ENCODE measurements at regions not wholly inside any gene's neighbourhood (a gene's known extent, or its start where the extent isn't known, plus 50 kb on each side); places are given as distances from the start of the nearest gene placed in this dataset.

DNA sequence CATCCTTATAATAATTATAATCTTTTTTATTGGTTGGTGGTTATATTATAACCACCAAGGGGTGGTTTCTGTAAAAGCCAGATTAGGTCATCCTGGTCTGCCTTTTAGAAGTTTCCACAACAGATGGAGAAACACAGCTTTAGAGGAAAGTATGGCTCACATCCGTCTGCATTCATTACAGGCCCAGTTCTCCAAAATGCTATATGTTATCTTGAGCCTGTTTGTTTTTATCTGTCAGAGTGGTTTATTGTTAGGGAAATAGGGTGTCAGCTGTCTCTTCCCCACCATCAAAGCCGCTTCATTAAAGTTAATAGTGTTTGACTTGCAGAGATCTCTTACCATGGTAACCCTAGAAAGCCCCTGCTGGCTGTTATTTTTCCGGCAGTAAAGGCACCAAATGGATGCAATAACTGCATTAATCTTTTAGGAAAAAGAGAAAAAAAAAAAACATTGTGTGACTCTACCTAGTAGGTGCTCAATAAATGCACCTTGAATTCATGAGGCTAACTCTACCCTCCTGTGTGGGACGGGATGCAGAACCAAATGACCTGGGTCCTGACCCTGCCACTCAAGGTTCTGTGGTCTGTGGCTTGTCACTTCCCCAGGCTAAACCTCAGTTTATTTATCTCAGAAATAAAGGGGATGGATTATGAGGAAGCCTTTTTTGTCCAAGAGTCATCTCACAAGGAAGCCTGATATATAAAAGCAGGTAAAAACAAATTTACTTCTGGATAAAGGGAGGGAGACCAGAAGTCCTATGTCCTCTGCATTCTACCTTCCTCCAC lies 118.3 kb downstream of the WT1 start:
- TF ChIP-seq, protein P1, sequence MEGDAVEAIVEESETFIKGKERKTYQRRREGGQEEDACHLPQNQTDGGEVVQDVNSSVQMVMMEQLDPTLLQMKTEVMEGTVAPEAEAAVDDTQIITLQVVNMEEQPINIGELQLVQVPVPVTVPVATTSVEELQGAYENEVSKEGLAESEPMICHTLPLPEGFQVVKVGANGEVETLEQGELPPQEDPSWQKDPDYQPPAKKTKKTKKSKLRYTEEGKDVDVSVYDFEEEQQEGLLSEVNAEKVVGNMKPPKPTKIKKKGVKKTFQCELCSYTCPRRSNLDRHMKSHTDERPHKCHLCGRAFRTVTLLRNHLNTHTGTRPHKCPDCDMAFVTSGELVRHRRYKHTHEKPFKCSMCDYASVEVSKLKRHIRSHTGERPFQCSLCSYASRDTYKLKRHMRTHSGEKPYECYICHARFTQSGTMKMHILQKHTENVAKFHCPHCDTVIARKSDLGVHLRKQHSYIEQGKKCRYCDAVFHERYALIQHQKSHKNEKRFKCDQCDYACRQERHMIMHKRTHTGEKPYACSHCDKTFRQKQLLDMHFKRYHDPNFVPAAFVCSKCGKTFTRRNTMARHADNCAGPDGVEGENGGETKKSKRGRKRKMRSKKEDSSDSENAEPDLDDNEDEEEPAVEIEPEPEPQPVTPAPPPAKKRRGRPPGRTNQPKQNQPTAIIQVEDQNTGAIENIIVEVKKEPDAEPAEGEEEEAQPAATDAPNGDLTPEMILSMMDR (IDR thresholded peaks at IDR 0.05; ENCODE audit: control insufficient read depth, extremely low read depth, insufficient read depth) = no peak
- H3K4me3 ChIP-seq (ENCODE audit: low read depth, low read length) = no peak overlapping the region
- no peak for DNase-seq (ENCODE audit: low read depth)

DNA sequence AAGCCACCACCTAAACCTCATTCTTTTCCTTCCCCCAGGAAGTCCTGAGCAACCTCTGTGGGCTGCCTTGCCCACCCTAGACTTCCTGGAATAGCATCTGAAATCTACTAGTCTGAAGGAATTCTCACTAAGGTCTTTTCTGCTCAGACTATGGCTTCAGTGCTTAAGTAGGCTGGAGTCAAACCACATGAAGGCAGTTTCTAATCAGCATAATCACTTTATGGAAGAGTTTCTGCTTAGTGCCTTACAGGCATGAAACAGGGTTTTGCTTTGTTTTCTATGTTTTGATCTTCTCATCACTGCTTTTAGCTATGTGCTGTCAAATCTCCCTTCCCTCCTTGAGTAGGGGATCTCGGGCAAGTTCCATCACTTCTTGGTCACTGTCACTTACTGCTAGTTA lies 117.7 kb downstream of the WT1 start:
- H3K4me3 ChIP-seq (ENCODE audit: low read depth, low read length) = no peak overlapping the region
- TF ChIP-seq, protein P1 (IDR thresholded peaks at IDR 0.05; ENCODE audit: control insufficient read depth, extremely low read depth, insufficient read depth) = no peak
- no peak for DNase-seq (ENCODE audit: low read depth)

- no peak for DNase-seq (ENCODE audit: low read depth)
- TF ChIP-seq, protein P1 (IDR thresholded peaks at IDR 0.05; ENCODE audit: control insufficient read depth, extremely low read depth, insufficient read depth) = no peak
- no peak overlapping the region for H3K4me3 ChIP-seq (ENCODE audit: low read depth, low read length)
Measured at GRCh38 chr11:32318071-32319055, 117.0 kb downstream of the WT1 start.

- no peak for DNase-seq (ENCODE audit: low read depth)
- H3K4me3 ChIP-seq (ENCODE audit: low read depth, low read length) = no peak overlapping the region
- TF ChIP-seq, protein P1 (IDR thresholded peaks at IDR 0.05; ENCODE audit: control insufficient read depth, extremely low read depth, insufficient read depth) = no peak
Measured at GRCh38 chr11:32323814-32324130, 111.6 kb downstream of the WT1 start.

GRCh38 chr11:32325187-32325586 lies 110.2 kb downstream of the WT1 start:
- DNase-seq (ENCODE audit: low read depth) = no peak
- H3K4me3 ChIP-seq (ENCODE audit: low read depth, low read length) = no peak overlapping the region
- TF ChIP-seq, protein P1 (IDR thresholded peaks at IDR 0.05; ENCODE audit: control insufficient read depth, extremely low read depth, insufficient read depth) = no peak

GRCh38 chr11:32325725-32326124 lies 109.6 kb downstream of the WT1 start:
- no peak overlapping the region for H3K4me3 ChIP-seq (ENCODE audit: low read depth, low read length)
- TF ChIP-seq, protein P1 (IDR thresholded peaks at IDR 0.05; ENCODE audit: control insufficient read depth, extremely low read depth, insufficient read depth) = no peak
- DNase-seq (ENCODE audit: low read depth) = no peak
